Right ventricle myocardium superior (tissue), 1 donor: ENCODE measurements at regions not wholly inside any gene's neighbourhood (a gene's known extent, or its start where the extent isn't known, plus 50 kb on each side); places are given as distances from the start of the nearest gene placed in this dataset.

Source experiments
- ATAC-seq: fragments of 200-7000 bp; cut with Tn5 transposase; one replicate; pipeline ENCODE4 v1.9.1; 2020; ENCODE audit warnings: mild to moderate bottlenecking; ENCODE audit not compliant: poor library complexity
- DNase-seq: peaks from one replicate; pipeline ENCODE4 v3.0.0-alpha.2; 2020
- intact Hi-C: fragments of 100-400 bp; cut with DNase I; formaldehyde crosslinking; loops from one replicate; pipeline ENCODE4 v1.11.2; 2022
- donor health status: DM: no; HTN: yes; CAD: no; lungs with severe emphysema.

- ATAC-seq (no peak), DNase-seq (no peak)
- intact Hi-C loops: no loop called here
Observed at GRCh38 chr1:68975212-68975933, 478.5 kb upstream of the DEPDC1 start.

GRCh38 chr1:68976916-68977610, 480.2 kb upstream of the DEPDC1 start:
- DNase-seq: no peak
- intact Hi-C loops: no loop called here

GRCh38 chr1:68979891-68980290, 483.0 kb upstream of the DEPDC1 start:
- intact Hi-C loops: no loop called here
- ATAC-seq: no peak
- no peak for DNase-seq

More at GRCh38 chr1:68976916-68977610, 480.2 kb upstream of the DEPDC1 start:
- no peak for ATAC-seq

GRCh38 chr1:68984289-68984688, 487.4 kb upstream of the DEPDC1 start:
- DNase-seq (no peak), ATAC-seq (no peak)
- intact Hi-C loops: no loop called here

GRCh38 chr1:68994096-68994495, 497.2 kb upstream of the DEPDC1 start:
- ATAC-seq: no peak
- no peak for DNase-seq
- intact Hi-C loops: no loop called here

- DNase-seq (no peak), ATAC-seq (no peak)
- intact Hi-C loops: no loop called here
Observed at GRCh38 chr1:69016468-69016867, 519.6 kb upstream of the DEPDC1 start.

GRCh38 chr1:69029649-69030048, 532.8 kb upstream of the DEPDC1 start:
- ATAC-seq (no peak), DNase-seq (no peak)
- intact Hi-C loops: no loop called here

- ATAC-seq: no peak
- DNase-seq: no peak
- intact Hi-C loops: no loop called here
Observed at GRCh38 chr1:69038379-69038778, 529.3 kb upstream of the LRRC7 start.

GRCh38 chr1:69045572-69045971, 522.1 kb upstream of the LRRC7 start:
- DNase-seq (no peak), ATAC-seq (no peak)
- intact Hi-C loops: no loop called here

GRCh38 chr1:69055194-69055593, 512.5 kb upstream of the LRRC7 start:
- intact Hi-C loops: no loop called here

GRCh38 chr1:69058454-69058853, 509.3 kb upstream of the LRRC7 start:
- ATAC-seq (no peak), DNase-seq (no peak)
- intact Hi-C loops: no loop called here

More at GRCh38 chr1:69055194-69055593, 512.5 kb upstream of the LRRC7 start:
- ATAC-seq: no peak
- no peak for DNase-seq

- no peak for ATAC-seq
- intact Hi-C loops: no loop called here
- DNase-seq: no peak
Observed at GRCh38 chr1:69070660-69071373, 496.9 kb upstream of the LRRC7 start.

GRCh38 chr1:69073176-69073575, 494.5 kb upstream of the LRRC7 start:
- intact Hi-C loops: no loop called here
- no peak for DNase-seq
- no peak for ATAC-seq

GRCh38 chr1:69076631-69077030, 491.1 kb upstream of the LRRC7 start:
- intact Hi-C loops: no loop called here
- DNase-seq (no peak), ATAC-seq (no peak)

- intact Hi-C loops: no loop called here
- ATAC-seq: no peak
Observed at GRCh38 chr1:69077198-69077597, 490.5 kb upstream of the LRRC7 start.

GRCh38 chr1:69077633-69078032, 490.1 kb upstream of the LRRC7 start:
- DNase-seq (no peak), ATAC-seq (no peak)
- intact Hi-C loops: no loop called here

More at GRCh38 chr1:69077198-69077597, 490.5 kb upstream of the LRRC7 start:
- no peak for DNase-seq

GRCh38 chr1:69081668-69082067, 486.1 kb upstream of the LRRC7 start:
- intact Hi-C loops: no loop called here
- no peak for DNase-seq
- ATAC-seq: no peak

GRCh38 chr1:69082312-69082711, 485.4 kb upstream of the LRRC7 start:
- no peak for ATAC-seq
- intact Hi-C loops: no loop called here

GRCh38 chr1:69086148-69086547, 481.6 kb upstream of the LRRC7 start:
- ATAC-seq (no peak), DNase-seq (no peak)
- intact Hi-C loops: no loop called here

More at GRCh38 chr1:69082312-69082711, 485.4 kb upstream of the LRRC7 start:
- no peak for DNase-seq

GRCh38 chr1:69088571-69088970, 479.2 kb upstream of the LRRC7 start:
- DNase-seq: no peak
- intact Hi-C loops: no loop called here
- no peak for ATAC-seq
